ENCODE measurements at regions not wholly inside any gene's neighbourhood (a gene's known extent, or its start where the extent isn't known, plus 50 kb on each side); places are given as distances from the start of the nearest gene placed in this dataset.

GRCh38 chr13:103288114-103288513 is 221.9 kb upstream of the SLC10A2 start:
- TF ChIP-seq CTCF (IDR thresholded peaks at IDR 0.05) (no peak), POLR2A (IDR thresholded peaks at IDR 0.05) (no peak)

All from breast epithelium (tissue), 3 donors.